ENCODE measurements at regions not wholly inside any gene's neighbourhood (a gene's known extent, or its start where the extent isn't known, plus 50 kb on each side); places are given as distances from the start of the nearest gene placed in this dataset.

GRCh38 chr7:10308276-10308675 is 665.4 kb upstream of the PHF14 start:
- H3K9me3 ChIP-seq (ENCODE audit: severe bottlenecking): no peaks in the 10 kb centered on the region
- no peaks in the 10 kb centered on the region for H3K27me3 ChIP-seq (ENCODE audit: insufficient read depth, low read depth, severe bottlenecking)
- H3K4me3 ChIP-seq (ENCODE audit: low read depth, low read length): no peak overlapping the region
- H3K27ac ChIP-seq: no peak overlapping the region
- no peaks in the 10 kb centered on the region for H3K36me3 ChIP-seq
- no peak for DNase-seq
- TF ChIP-seq, protein P1, sequence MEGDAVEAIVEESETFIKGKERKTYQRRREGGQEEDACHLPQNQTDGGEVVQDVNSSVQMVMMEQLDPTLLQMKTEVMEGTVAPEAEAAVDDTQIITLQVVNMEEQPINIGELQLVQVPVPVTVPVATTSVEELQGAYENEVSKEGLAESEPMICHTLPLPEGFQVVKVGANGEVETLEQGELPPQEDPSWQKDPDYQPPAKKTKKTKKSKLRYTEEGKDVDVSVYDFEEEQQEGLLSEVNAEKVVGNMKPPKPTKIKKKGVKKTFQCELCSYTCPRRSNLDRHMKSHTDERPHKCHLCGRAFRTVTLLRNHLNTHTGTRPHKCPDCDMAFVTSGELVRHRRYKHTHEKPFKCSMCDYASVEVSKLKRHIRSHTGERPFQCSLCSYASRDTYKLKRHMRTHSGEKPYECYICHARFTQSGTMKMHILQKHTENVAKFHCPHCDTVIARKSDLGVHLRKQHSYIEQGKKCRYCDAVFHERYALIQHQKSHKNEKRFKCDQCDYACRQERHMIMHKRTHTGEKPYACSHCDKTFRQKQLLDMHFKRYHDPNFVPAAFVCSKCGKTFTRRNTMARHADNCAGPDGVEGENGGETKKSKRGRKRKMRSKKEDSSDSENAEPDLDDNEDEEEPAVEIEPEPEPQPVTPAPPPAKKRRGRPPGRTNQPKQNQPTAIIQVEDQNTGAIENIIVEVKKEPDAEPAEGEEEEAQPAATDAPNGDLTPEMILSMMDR (IDR thresholded peaks at IDR 0.05; ENCODE audit: low read depth, low read length): no peak

DNA sequence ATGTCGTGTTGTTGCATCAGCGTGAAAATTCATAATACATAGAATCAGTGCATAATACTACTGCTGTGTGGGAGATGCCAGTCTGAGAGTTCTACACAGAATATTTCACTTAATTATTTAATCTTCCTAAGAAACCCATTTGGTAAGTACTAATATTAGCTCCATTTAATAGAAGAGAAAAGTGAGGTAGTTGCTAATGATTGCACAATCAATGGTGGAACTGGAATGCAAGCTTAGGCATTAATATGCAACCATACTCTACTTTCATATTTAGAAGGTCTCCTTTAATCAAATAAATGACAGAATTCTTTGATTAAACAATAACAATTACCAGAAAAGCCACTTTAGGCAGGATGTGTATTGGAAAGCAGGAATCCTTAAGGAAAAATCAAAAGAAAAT is 660.7 kb upstream of the PHF14 start:
- Histone ChIP-seq H3K27me3 (ENCODE audit: insufficient read depth, low read depth, severe bottlenecking) (no peaks in the 10 kb centered on the region), H3K9me3 (ENCODE audit: severe bottlenecking) (no peaks in the 10 kb centered on the region), H3K4me3 (ENCODE audit: low read depth, low read length) (no peak overlapping the region), H3K36me3 (no peaks in the 10 kb centered on the region), H3K27ac (no peak overlapping the region)
- TF ChIP-seq, protein P1 (IDR thresholded peaks at IDR 0.05; ENCODE audit: low read depth, low read length): no peak
- no peak for DNase-seq

- no peaks in the 10 kb centered on the region for H3K27me3 ChIP-seq (ENCODE audit: insufficient read depth, low read depth, severe bottlenecking)
- no peaks in the 10 kb centered on the region for H3K36me3 ChIP-seq
- H3K27ac ChIP-seq: no peak overlapping the region
- no peak for DNase-seq
- TF ChIP-seq, protein P1 (IDR thresholded peaks at IDR 0.05; ENCODE audit: low read depth, low read length): no peak
- H3K9me3 ChIP-seq (ENCODE audit: severe bottlenecking): no peaks in the 10 kb centered on the region
- no peak overlapping the region for H3K4me3 ChIP-seq (ENCODE audit: low read depth, low read length)
Measured at GRCh38 chr7:10315881-10316280, 657.8 kb upstream of the PHF14 start.

GRCh38 chr7:10316488-10316887 is 657.2 kb upstream of the PHF14 start:
- H3K4me3 ChIP-seq (ENCODE audit: low read depth, low read length): no peak overlapping the region
- H3K27ac ChIP-seq: no peak overlapping the region
- no peaks in the 10 kb centered on the region for H3K27me3 ChIP-seq (ENCODE audit: insufficient read depth, low read depth, severe bottlenecking)
- DNase-seq: no peak
- no peaks in the 10 kb centered on the region for H3K36me3 ChIP-seq
- TF ChIP-seq, protein P1 (IDR thresholded peaks at IDR 0.05; ENCODE audit: low read depth, low read length): no peak
- H3K9me3 ChIP-seq (ENCODE audit: severe bottlenecking): no peaks in the 10 kb centered on the region

DNA sequence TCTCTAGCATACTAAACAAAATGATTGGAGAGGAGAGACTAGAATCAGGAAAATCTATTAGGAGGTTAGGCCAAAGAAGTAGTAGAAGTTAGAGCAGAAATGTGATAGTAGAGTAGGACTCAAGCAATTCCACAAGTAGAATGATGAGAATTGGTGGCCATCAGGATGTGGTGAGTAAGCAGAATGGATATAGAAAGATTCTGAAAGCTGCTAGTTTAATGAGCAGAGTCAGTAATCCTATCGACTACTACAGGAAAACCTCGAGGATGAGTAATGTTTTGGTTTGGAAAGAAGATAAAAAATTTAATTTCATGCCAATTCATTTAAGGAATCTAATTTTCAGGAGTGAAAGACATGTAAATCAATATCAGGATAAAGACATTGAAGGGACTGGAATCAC is 648.3 kb upstream of the PHF14 start:
- Histone ChIP-seq H3K27me3 (ENCODE audit: insufficient read depth, low read depth, severe bottlenecking) (no peaks in the 10 kb centered on the region), H3K27ac (no peak overlapping the region), H3K36me3 (no peaks in the 10 kb centered on the region), H3K4me3 (ENCODE audit: low read depth, low read length) (no peak overlapping the region), H3K9me3 (ENCODE audit: severe bottlenecking) (no peaks in the 10 kb centered on the region)
- no peak for DNase-seq
- TF ChIP-seq, protein P1 (IDR thresholded peaks at IDR 0.05; ENCODE audit: low read depth, low read length): no peak

- DNase-seq: no peak
- TF ChIP-seq, protein P1 (IDR thresholded peaks at IDR 0.05; ENCODE audit: low read depth, low read length): no peak
- Histone ChIP-seq H3K36me3 (no peaks in the 10 kb centered on the region), H3K27ac (no peak overlapping the region), H3K4me3 (ENCODE audit: low read depth, low read length) (no peak overlapping the region), H3K27me3 (ENCODE audit: insufficient read depth, low read depth, severe bottlenecking) (no peaks in the 10 kb centered on the region), H3K9me3 (ENCODE audit: severe bottlenecking) (no peaks in the 10 kb centered on the region)
Measured at GRCh38 chr7:10343108-10343507, 630.6 kb upstream of the PHF14 start.
